ENCODE measurements at regions not wholly inside any gene's neighbourhood (a gene's known extent, or its start where the extent isn't known, plus 50 kb on each side); places are given as distances from the start of the nearest gene placed in this dataset.
"Not testable (repeated sequence)": the region's sequence is repeated elsewhere in the genome, so short reads cannot be mapped to it uniquely, and the experiment has no call there.

- BruUV-seq (replicated peaks) = no TSS peak
- ChIA-PET CTCF (no interaction called here), POLR2A (ENCODE audit: low non-redundant PET) (no interaction called here)
- H3K4me3 ChIP-seq (ENCODE audit: low read depth, low read length, poor library complexity, severe bottlenecking) = no peak overlapping the region
- H3K27me3 ChIP-seq (replicated peaks; ENCODE audit: insufficient read depth, low read depth, low read length, poor library complexity) = no peaks in the 10 kb centered on the region
- no peaks in the 10 kb centered on the region for H3K36me3 ChIP-seq (ENCODE audit: insufficient read depth, low read length, poor library complexity, severe bottlenecking)
- no peak overlapping the region for H3K27ac ChIP-seq (ENCODE audit: low read depth, low read length, poor library complexity, severe bottlenecking)
- no peaks in the 10 kb centered on the region for H3K4me1 ChIP-seq (ENCODE audit: insufficient read depth, low read length, poor library complexity, severe bottlenecking)
- no peak for TF ChIP-seq EZH2 (IDR thresholded peaks at IDR 0.05; ENCODE audit: borderline replicate concordance, low read depth, low read length, poor library complexity, severe bottlenecking)
- TF ChIP-seq, protein P1, sequence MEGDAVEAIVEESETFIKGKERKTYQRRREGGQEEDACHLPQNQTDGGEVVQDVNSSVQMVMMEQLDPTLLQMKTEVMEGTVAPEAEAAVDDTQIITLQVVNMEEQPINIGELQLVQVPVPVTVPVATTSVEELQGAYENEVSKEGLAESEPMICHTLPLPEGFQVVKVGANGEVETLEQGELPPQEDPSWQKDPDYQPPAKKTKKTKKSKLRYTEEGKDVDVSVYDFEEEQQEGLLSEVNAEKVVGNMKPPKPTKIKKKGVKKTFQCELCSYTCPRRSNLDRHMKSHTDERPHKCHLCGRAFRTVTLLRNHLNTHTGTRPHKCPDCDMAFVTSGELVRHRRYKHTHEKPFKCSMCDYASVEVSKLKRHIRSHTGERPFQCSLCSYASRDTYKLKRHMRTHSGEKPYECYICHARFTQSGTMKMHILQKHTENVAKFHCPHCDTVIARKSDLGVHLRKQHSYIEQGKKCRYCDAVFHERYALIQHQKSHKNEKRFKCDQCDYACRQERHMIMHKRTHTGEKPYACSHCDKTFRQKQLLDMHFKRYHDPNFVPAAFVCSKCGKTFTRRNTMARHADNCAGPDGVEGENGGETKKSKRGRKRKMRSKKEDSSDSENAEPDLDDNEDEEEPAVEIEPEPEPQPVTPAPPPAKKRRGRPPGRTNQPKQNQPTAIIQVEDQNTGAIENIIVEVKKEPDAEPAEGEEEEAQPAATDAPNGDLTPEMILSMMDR (conservative IDR thresholded peaks at IDR 0.05; ENCODE audit: low read depth, low read length) = no peak
- no peak for DNase-seq (ENCODE audit: low spot score)
- no peaks in the 10 kb centered on the region for H3K9me3 ChIP-seq (ENCODE audit: low read depth, low read length, poor library complexity, severe bottlenecking)
- intact Hi-C loops (cut with micrococcal nuclease; ENCODE audit: unreplicated experiment) = no loop called here
These were observed 137.6 kb upstream of the NBPF11 start for GRCh38 chr1:148289647-148290046.

- CTCF ChIA-PET; POLR2A ChIA-PET (ENCODE audit: low non-redundant PET); H3K4me1 ChIP-seq (ENCODE audit: insufficient read depth, low read length, poor library complexity, severe bottlenecking); intact Hi-C loops (cut with micrococcal nuclease; ENCODE audit: unreplicated experiment); H3K27ac ChIP-seq (ENCODE audit: low read depth, low read length, poor library complexity, severe bottlenecking); H3K36me3 ChIP-seq (ENCODE audit: insufficient read depth, low read length, poor library complexity, severe bottlenecking); H3K4me3 ChIP-seq (ENCODE audit: low read depth, low read length, poor library complexity, severe bottlenecking); H3K27me3 ChIP-seq (replicated peaks; ENCODE audit: insufficient read depth, low read depth, low read length, poor library complexity); BruUV-seq (replicated peaks); DNase-seq (ENCODE audit: low spot score); H3K9me3 ChIP-seq (ENCODE audit: low read depth, low read length, poor library complexity, severe bottlenecking): not testable (repeated sequence)
These were observed 133.9 kb upstream of the NBPF11 start for GRCh38 chr1:148285946-148286345.

- H3K4me1 ChIP-seq (ENCODE audit: insufficient read depth, low read length, poor library complexity, severe bottlenecking); BruUV-seq (replicated peaks); intact Hi-C loops (cut with micrococcal nuclease; ENCODE audit: unreplicated experiment); H3K27ac ChIP-seq (ENCODE audit: low read depth, low read length, poor library complexity, severe bottlenecking); H3K27me3 ChIP-seq (replicated peaks; ENCODE audit: insufficient read depth, low read depth, low read length, poor library complexity); CTCF ChIA-PET; POLR2A ChIA-PET (ENCODE audit: low non-redundant PET); H3K36me3 ChIP-seq (ENCODE audit: insufficient read depth, low read length, poor library complexity, severe bottlenecking); DNase-seq (ENCODE audit: low spot score); H3K9me3 ChIP-seq (ENCODE audit: low read depth, low read length, poor library complexity, severe bottlenecking): not testable (repeated sequence)
- H3K4me3 ChIP-seq (ENCODE audit: low read depth, low read length, poor library complexity, severe bottlenecking) = peak overlapping the region; percentile 40
These were observed 128.9 kb upstream of the NBPF11 start for GRCh38 chr1:148280831-148281572.

- H3K9me3 ChIP-seq (ENCODE audit: low read depth, low read length, poor library complexity, severe bottlenecking); BruUV-seq (replicated peaks); CTCF ChIA-PET; POLR2A ChIA-PET (ENCODE audit: low non-redundant PET); H3K4me3 ChIP-seq (ENCODE audit: low read depth, low read length, poor library complexity, severe bottlenecking); intact Hi-C loops (cut with micrococcal nuclease; ENCODE audit: unreplicated experiment); DNase-seq (ENCODE audit: low spot score); H3K36me3 ChIP-seq (ENCODE audit: insufficient read depth, low read length, poor library complexity, severe bottlenecking); H3K27ac ChIP-seq (ENCODE audit: low read depth, low read length, poor library complexity, severe bottlenecking); H3K4me1 ChIP-seq (ENCODE audit: insufficient read depth, low read length, poor library complexity, severe bottlenecking); H3K27me3 ChIP-seq (replicated peaks; ENCODE audit: insufficient read depth, low read depth, low read length, poor library complexity): not testable (repeated sequence)
These were observed 127.0 kb upstream of the NBPF11 start for GRCh38 chr1:148279002-148279542.

- POLR2A ChIA-PET (ENCODE audit: low non-redundant PET); H3K36me3 ChIP-seq (ENCODE audit: insufficient read depth, low read length, poor library complexity, severe bottlenecking); H3K4me1 ChIP-seq (ENCODE audit: insufficient read depth, low read length, poor library complexity, severe bottlenecking); H3K27ac ChIP-seq (ENCODE audit: low read depth, low read length, poor library complexity, severe bottlenecking); H3K27me3 ChIP-seq (replicated peaks; ENCODE audit: insufficient read depth, low read depth, low read length, poor library complexity); BruUV-seq (replicated peaks); DNase-seq (ENCODE audit: low spot score); H3K9me3 ChIP-seq (ENCODE audit: low read depth, low read length, poor library complexity, severe bottlenecking); CTCF ChIA-PET; H3K4me3 ChIP-seq (ENCODE audit: low read depth, low read length, poor library complexity, severe bottlenecking); intact Hi-C loops (cut with micrococcal nuclease; ENCODE audit: unreplicated experiment): not testable (repeated sequence)
These were observed 125.8 kb upstream of the NBPF11 start for GRCh38 chr1:148277865-148278279.

- H3K27me3 ChIP-seq (replicated peaks; ENCODE audit: insufficient read depth, low read depth, low read length, poor library complexity); BruUV-seq (replicated peaks); H3K4me1 ChIP-seq (ENCODE audit: insufficient read depth, low read length, poor library complexity, severe bottlenecking); H3K4me3 ChIP-seq (ENCODE audit: low read depth, low read length, poor library complexity, severe bottlenecking); POLR2A ChIA-PET (ENCODE audit: low non-redundant PET); DNase-seq (ENCODE audit: low spot score); H3K9me3 ChIP-seq (ENCODE audit: low read depth, low read length, poor library complexity, severe bottlenecking); CTCF ChIA-PET; H3K27ac ChIP-seq (ENCODE audit: low read depth, low read length, poor library complexity, severe bottlenecking); H3K36me3 ChIP-seq (ENCODE audit: insufficient read depth, low read length, poor library complexity, severe bottlenecking): not testable (repeated sequence)
- intact Hi-C loops (cut with micrococcal nuclease; ENCODE audit: unreplicated experiment) = loop anchor here (10.0 kb wide), 1 partner anchor 68 kb away; no protein-coding TSS in a partner anchor
These were observed 115.0 kb upstream of the NBPF11 start for GRCh38 chr1:148267066-148267465.
